LNCaP clone FGC (cell line): ENCODE measurements at regions not wholly inside any gene's neighbourhood (a gene's known extent, or its start where the extent isn't known, plus 50 kb on each side); places are given as distances from the start of the nearest gene placed in this dataset.

ENCODE experiments used
- DNase-seq: peaks from one replicate; pipeline ENCODE4 v3.0.0-alpha.2; 2011; ENCODE audit warnings: low read depth
- H3K4me3 ChIP-seq: 2 replicates; pipeline ENCODE4 v1.5.1; 2011; ENCODE audit warnings: mild to moderate bottlenecking, low read depth, low read length, control low read depth
- CTCF ChIP-seq: IDR thresholded peaks from 2 replicates; pipeline ENCODE4 v1.5.1; 2012; ENCODE audit warnings: mild to moderate bottlenecking; ENCODE audit not compliant: control insufficient read depth, insufficient read depth; ENCODE audit errors: extremely low read depth

- DNase-seq = no peak
- no peak overlapping the region for H3K4me3 ChIP-seq
- no peak for TF ChIP-seq CTCF
These were observed 248.4 kb downstream of the WDR11 start for GRCh38 chr10:121099592-121099991.

- H3K4me3 ChIP-seq = no peak overlapping the region
- no peak for TF ChIP-seq CTCF
- DNase-seq = no peak
These were observed 250.4 kb downstream of the WDR11 start for GRCh38 chr10:121101561-121101960.

- H3K4me3 ChIP-seq = no peak overlapping the region
- DNase-seq = no peak
- no peak for TF ChIP-seq CTCF
These were observed 251.5 kb downstream of the WDR11 start for GRCh38 chr10:121102706-121103105.

GRCh38 chr10:121104476-121105111, 253.4 kb downstream of the WDR11 start:
- no peak for DNase-seq
- no peak overlapping the region for H3K4me3 ChIP-seq
- TF ChIP-seq CTCF = no peak

GRCh38 chr10:121106611-121107010, 255.4 kb downstream of the WDR11 start:
- DNase-seq = no peak
- no peak for TF ChIP-seq CTCF
- H3K4me3 ChIP-seq = no peak overlapping the region

- no peak for DNase-seq
- no peak for TF ChIP-seq CTCF
- H3K4me3 ChIP-seq = no peak overlapping the region
These were observed 256.9 kb downstream of the WDR11 start for GRCh38 chr10:121108051-121108450.

GRCh38 chr10:121110369-121110768, 259.2 kb downstream of the WDR11 start:
- no peak overlapping the region for H3K4me3 ChIP-seq

More at GRCh38 chr10:121110369-121110768, 259.2 kb downstream of the WDR11 start:
- DNase-seq = no peak
- TF ChIP-seq CTCF = no peak
